ENCODE measurements at regions not wholly inside any gene's neighbourhood (a gene's known extent, or its start where the extent isn't known, plus 50 kb on each side); places are given as distances from the start of the nearest gene placed in this dataset.
"Not testable (repeated sequence)": the region's sequence is repeated elsewhere in the genome, so short reads cannot be mapped to it uniquely, and the experiment has no call there.

DNA sequence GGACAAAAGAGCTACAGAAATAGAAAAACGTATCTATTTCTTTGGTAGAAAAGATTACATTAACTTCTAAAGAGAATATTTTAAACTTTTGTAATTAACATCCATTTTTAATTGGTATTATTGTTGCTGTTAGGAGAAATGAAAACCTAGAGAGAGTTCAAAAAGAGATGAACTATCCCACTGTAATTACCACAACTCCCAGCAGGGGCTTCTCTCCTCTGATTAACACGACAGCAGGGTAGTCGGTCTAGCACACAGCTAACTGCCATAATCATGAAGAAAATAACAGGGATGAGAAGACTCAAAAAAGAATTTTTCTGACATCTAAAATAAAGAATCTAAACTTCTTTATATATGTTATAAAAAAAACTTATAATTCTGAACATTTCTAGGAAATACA, 86.2 kb upstream of the CDH9 start:
- DNase-seq (ENCODE audit: low read depth, low spot score) (no peak), FAIRE-seq (no peak)
- Histone ChIP-seq H3K9ac (replicated peaks; ENCODE audit: extremely low read depth, insufficient read depth, low read length) (no peak overlapping the region), H2AFZ (ENCODE audit: low read depth, low read length) (no peak overlapping the region), H3K9me3 (replicated peaks; ENCODE audit: control insufficient read depth, insufficient read depth, low read length) (no peaks in the 10 kb centered on the region), H3K27ac (ENCODE audit: insufficient read depth, low read depth, low read length) (no peak overlapping the region), H3K9me1 (replicated peaks; ENCODE audit: control insufficient read depth, extremely low read depth, insufficient read depth, low read length) (no peaks in the 10 kb centered on the region), H3K36me3 (ENCODE audit: control insufficient read depth in 2 of 2, extremely low read depth in 1 of 2, insufficient read depth in 2 of 2, low read length in 2 of 2) (no peaks in the 10 kb centered on the region), H3K4me2 (ENCODE audit: insufficient read depth, low read length) (no peak overlapping the region), H3K4me3 (replicated peaks in 1 of 3; ENCODE audit: insufficient read depth in 1 of 3, low read depth in 1 of 3, low read length in 3 of 3) (no peak overlapping the region), H3K79me2 (ENCODE audit: control insufficient read depth, insufficient read depth, low read length) (no peaks in the 10 kb centered on the region), H3K27me3 (ENCODE audit: control insufficient read depth in 2 of 2, insufficient read depth in 2 of 2, low read length in 2 of 2) (no peaks in the 10 kb centered on the region), H4K20me1 (replicated peaks; ENCODE audit: control insufficient read depth, extremely low read depth, insufficient read depth, low read length) (no peaks in the 10 kb centered on the region), H3K4me1 (ENCODE audit: control insufficient read depth, extremely low read depth, insufficient read depth, low read length) (no peaks in the 10 kb centered on the region)
- ChIA-PET POLR2A (no interaction called here), CTCF (no interaction called here)
- no TSS peak for BruUV-seq (replicated peaks)
- intact Hi-C loops (cut with micrococcal nuclease) (no loop called here), dilution Hi-C loops (cut with MboI; ENCODE audit: extremely low pct_ligation_motif_present, low sequenced_read_pairs) (no loop called here)
- TF ChIP-seq EZH2 (IDR thresholded peaks at IDR 0.05; ENCODE audit: borderline replicate concordance, low read depth, low read length, severe bottlenecking) (no peak), JUN (IDR thresholded peaks at IDR 0.05; ENCODE audit: borderline replicate concordance, insufficient read depth, insufficient read length, low read depth) (no peak), MYC (IDR thresholded peaks at IDR 0.05; ENCODE audit: low read depth, low read length) (no peak), FOS (IDR thresholded peaks at IDR 0.05; ENCODE audit: borderline replicate concordance, insufficient read depth, low read length) (no peak)

DNA sequence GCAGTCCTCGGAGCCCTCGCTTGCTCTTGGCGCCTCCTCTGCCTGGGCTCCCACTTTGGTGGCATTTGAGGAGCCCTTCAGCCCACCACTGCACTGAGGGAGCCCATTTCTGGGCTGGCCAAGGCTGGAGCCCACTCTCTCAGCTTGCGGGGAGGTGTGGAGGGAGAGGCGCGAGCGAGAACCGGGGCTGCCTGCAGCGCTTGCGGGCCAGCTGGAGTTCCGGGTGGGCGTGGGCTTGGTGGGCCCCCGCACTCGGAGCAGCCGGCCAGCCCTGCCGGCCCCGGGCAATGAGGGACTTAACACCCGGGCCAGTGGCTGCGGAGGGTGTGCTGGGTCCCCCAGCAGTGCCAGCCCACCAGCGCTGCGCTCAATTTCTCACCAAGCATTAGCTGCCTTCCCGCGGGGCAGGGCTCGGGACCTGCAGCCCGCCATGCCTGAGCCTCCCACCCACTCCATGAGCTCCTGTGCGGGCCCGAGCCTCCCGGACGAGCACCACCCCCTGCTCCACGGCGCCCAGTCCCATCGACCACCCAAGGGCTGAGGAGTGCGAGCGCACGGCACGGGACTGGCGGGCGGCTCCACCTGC, 81.4 kb upstream of the CDH9 start:
- H3K9me1 ChIP-seq (replicated peaks; ENCODE audit: control insufficient read depth, extremely low read depth, insufficient read depth, low read length); H3K9ac ChIP-seq (replicated peaks; ENCODE audit: extremely low read depth, insufficient read depth, low read length); intact Hi-C loops (cut with micrococcal nuclease); BruUV-seq (replicated peaks); H3K9me3 ChIP-seq (replicated peaks; ENCODE audit: control insufficient read depth, insufficient read depth, low read length); H4K20me1 ChIP-seq (replicated peaks; ENCODE audit: control insufficient read depth, extremely low read depth, insufficient read depth, low read length); POLR2A ChIA-PET; H3K79me2 ChIP-seq (ENCODE audit: control insufficient read depth, insufficient read depth, low read length); H3K27me3 ChIP-seq (ENCODE audit: control insufficient read depth in 2 of 2, insufficient read depth in 2 of 2, low read length in 2 of 2); H3K27ac ChIP-seq (ENCODE audit: insufficient read depth, low read depth, low read length); CTCF ChIA-PET; H3K4me3 ChIP-seq (replicated peaks in 1 of 3; ENCODE audit: insufficient read depth in 1 of 3, low read depth in 1 of 3, low read length in 3 of 3); H2AFZ ChIP-seq (ENCODE audit: low read depth, low read length); FAIRE-seq; H3K4me2 ChIP-seq (ENCODE audit: insufficient read depth, low read length); DNase-seq (ENCODE audit: low read depth, low spot score); H3K36me3 ChIP-seq (ENCODE audit: control insufficient read depth in 2 of 2, extremely low read depth in 1 of 2, insufficient read depth in 2 of 2, low read length in 2 of 2); dilution Hi-C loops (cut with MboI; ENCODE audit: extremely low pct_ligation_motif_present, low sequenced_read_pairs); H3K4me1 ChIP-seq (ENCODE audit: control insufficient read depth, extremely low read depth, insufficient read depth, low read length): not testable (repeated sequence)

Measured in endothelial cell of umbilical vein (primary cell).